ENCODE measurements at regions not wholly inside any gene's neighbourhood (a gene's known extent, or its start where the extent isn't known, plus 50 kb on each side); places are given as distances from the start of the nearest gene placed in this dataset.

DNA sequence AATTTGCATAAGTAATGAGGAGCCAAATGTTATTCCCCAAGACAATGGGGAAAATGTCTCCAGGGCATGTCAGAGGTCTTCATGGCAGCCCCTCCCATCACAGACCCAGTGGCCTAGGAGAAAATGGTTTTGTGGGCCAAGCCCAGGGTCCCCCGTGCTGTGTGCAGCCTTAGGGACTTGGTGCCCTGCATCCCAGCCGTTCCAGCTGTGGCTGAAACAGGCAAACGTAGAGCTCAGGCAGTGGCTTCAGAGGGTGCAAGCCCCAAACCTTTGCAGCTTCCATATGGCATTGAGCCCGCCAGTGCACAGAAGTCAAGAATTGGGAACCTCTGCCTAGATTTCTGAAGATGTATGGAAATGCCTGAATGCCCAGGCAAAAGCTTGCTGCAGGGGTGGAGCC, 79.9 kb downstream of the FAM181B start:
- in situ Hi-C loops (cut with MboI; ENCODE audit: low sequenced_read_pairs in 4 of 4), result no loop called here
- Histone ChIP-seq H3K4me1 (no peaks in the 10 kb centered on the region), H3K9me3 (no peaks in the 10 kb centered on the region), H3K27me3 (no peaks in the 10 kb centered on the region), H3K4me3 (no peak overlapping the region), H3K27ac (no peak overlapping the region), H3K36me3 (no peaks in the 10 kb centered on the region)
- DNase-seq (no peak), ATAC-seq (no peak)
- TF ChIP-seq, protein P1, sequence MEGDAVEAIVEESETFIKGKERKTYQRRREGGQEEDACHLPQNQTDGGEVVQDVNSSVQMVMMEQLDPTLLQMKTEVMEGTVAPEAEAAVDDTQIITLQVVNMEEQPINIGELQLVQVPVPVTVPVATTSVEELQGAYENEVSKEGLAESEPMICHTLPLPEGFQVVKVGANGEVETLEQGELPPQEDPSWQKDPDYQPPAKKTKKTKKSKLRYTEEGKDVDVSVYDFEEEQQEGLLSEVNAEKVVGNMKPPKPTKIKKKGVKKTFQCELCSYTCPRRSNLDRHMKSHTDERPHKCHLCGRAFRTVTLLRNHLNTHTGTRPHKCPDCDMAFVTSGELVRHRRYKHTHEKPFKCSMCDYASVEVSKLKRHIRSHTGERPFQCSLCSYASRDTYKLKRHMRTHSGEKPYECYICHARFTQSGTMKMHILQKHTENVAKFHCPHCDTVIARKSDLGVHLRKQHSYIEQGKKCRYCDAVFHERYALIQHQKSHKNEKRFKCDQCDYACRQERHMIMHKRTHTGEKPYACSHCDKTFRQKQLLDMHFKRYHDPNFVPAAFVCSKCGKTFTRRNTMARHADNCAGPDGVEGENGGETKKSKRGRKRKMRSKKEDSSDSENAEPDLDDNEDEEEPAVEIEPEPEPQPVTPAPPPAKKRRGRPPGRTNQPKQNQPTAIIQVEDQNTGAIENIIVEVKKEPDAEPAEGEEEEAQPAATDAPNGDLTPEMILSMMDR (IDR thresholded peaks at IDR 0.05 in 4 of 5, conservative IDR thresholded peaks at IDR 0.05 in 1 of 5), result no peak
- no peak for TF ChIP-seq POLR2A (IDR thresholded peaks at IDR 0.05)
- intact Hi-C loops (cut with DNase I; ENCODE audit: low total_unique reads), result no loop called here

DNA sequence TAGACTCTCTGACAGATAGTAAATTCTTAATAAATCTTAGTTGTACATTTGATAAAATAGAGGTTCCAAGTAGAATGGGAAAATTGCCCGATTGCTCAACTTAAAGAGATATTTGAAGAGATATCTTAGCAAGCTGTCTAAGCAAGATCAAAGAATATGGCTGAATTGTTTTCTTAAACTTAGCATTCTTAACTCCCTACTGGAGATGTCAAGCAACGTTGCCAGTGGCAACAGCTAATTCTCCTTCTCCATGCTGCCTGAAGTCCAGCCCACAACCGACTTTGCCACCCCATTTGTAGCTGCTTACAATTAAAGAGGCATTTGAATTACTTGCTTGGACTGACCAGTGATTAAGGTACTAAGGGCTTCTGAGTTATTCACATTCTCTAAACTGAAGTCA, 94.4 kb downstream of the FAM181B start:
- in situ Hi-C loops (cut with MboI; ENCODE audit: low sequenced_read_pairs in 4 of 4), result no loop called here
- Histone ChIP-seq H3K9me3 (no peaks in the 10 kb centered on the region), H3K27ac (no peak overlapping the region), H3K27me3 (no peaks in the 10 kb centered on the region), H3K4me3 (no peak overlapping the region), H3K36me3 (no peaks in the 10 kb centered on the region), H3K4me1 (no peaks in the 10 kb centered on the region)
- DNase-seq (no peak), ATAC-seq (no peak)
- TF ChIP-seq POLR2A (IDR thresholded peaks at IDR 0.05), result no peak
- TF ChIP-seq, protein P1 (IDR thresholded peaks at IDR 0.05 in 4 of 5, conservative IDR thresholded peaks at IDR 0.05 in 1 of 5), result no peak
- intact Hi-C loops (cut with DNase I; ENCODE audit: low total_unique reads), result no loop called here

DNA sequence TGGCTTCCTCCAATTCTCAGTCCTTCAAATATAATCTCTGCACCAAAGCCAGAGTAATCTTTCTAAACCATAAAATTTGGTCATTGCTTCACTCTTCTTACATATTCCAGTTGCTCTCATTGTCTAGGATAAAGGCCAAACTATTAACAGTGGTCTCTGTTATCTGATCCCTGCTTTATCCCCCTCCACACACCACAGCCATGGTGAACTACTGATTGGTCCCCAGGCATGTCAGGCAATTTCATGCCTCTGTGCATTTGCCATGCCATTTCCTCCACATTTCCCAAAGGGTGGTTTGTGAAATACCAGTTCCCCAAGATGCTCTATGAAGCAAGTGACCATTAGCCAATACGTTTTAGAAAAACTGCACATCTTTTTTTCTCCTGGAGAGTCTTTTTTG, 97.0 kb downstream of the FAM181B start:
- TF ChIP-seq, protein P1 (IDR thresholded peaks at IDR 0.05 in 4 of 5, conservative IDR thresholded peaks at IDR 0.05 in 1 of 5), result no peak
- no peak for TF ChIP-seq POLR2A (IDR thresholded peaks at IDR 0.05)
- Histone ChIP-seq H3K4me1 (no peaks in the 10 kb centered on the region), H3K36me3 (no peaks in the 10 kb centered on the region), H3K9me3 (no peaks in the 10 kb centered on the region), H3K27me3 (no peaks in the 10 kb centered on the region), H3K27ac (no peak overlapping the region), H3K4me3 (no peak overlapping the region)
- in situ Hi-C loops (cut with MboI; ENCODE audit: low sequenced_read_pairs in 4 of 4), result no loop called here
- DNase-seq (no peak), ATAC-seq (no peak)
- intact Hi-C loops (cut with DNase I; ENCODE audit: low total_unique reads), result no loop called here

DNA sequence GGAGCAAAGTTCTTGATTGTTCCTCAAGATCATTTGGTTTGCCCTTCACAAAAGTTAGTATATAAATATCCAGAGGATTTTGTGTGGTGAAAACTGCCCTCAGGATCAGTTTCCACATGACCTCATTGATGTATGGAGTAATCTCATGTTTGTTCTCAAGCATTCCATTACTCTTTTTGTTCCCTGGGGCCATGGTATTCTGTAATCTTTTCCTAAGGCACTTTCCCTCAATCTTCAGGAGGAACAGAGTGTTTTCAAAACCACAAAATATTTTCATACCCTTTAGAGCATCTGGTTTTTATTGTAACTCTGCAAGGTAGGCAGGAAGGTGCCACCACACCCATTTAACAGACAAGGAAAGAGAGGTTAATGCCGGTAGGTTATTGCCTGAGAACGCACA, 99.6 kb downstream of the FAM181B start:
- Histone ChIP-seq H3K4me3 (no peak overlapping the region), H3K9me3 (no peaks in the 10 kb centered on the region), H3K36me3 (no peaks in the 10 kb centered on the region), H3K4me1 (no peaks in the 10 kb centered on the region), H3K27ac (no peak overlapping the region), H3K27me3 (no peaks in the 10 kb centered on the region)
- intact Hi-C loops (cut with DNase I; ENCODE audit: low total_unique reads) (no loop called here), in situ Hi-C loops (cut with MboI; ENCODE audit: low sequenced_read_pairs in 4 of 4) (no loop called here)
- ATAC-seq (no peak), DNase-seq (no peak)
- no peak for TF ChIP-seq POLR2A (IDR thresholded peaks at IDR 0.05)
- TF ChIP-seq, protein P1 (IDR thresholded peaks at IDR 0.05 in 4 of 5, conservative IDR thresholded peaks at IDR 0.05 in 1 of 5), result no peak

All from gastrocnemius medialis (tissue), 4 donors.